Endothelial cell of umbilical vein (primary cell): ENCODE measurements at regions not wholly inside any gene's neighbourhood (a gene's known extent, or its start where the extent isn't known, plus 50 kb on each side); places are given as distances from the start of the nearest gene placed in this dataset.
A peak's percentile ranks its signal among the peaks of the same experiment; 100 is the strongest.

ENCODE experiments used
- BruUV-seq: library from RNA; stranded (reverse); fragments of 400-500 nt; replicated peaks from 2 replicates; lab custom pipeline; 2021; lab: Mats Ljungman, UMichigan
- CTCF ChIA-PET: fragments of 300-600, 350-600 bp; sonication (Branson Sonifier 250); formaldehyde crosslinking; loops from one replicate; lab custom pipeline; 2021; ENCODE audit warnings: antibody characterized with exemption, inconsistent platforms; lab: Charles Lee
- POLR2A ChIA-PET: fragments of 300-600, 350-600 bp; sonication (Branson Sonifier 250); formaldehyde crosslinking; loops from one replicate; lab custom pipeline; 2021; ENCODE audit warnings: antibody characterized with exemption, inconsistent platforms; lab: Charles Lee
- DNase-seq: peaks from one replicate; pipeline ENCODE4 v3.0.0-alpha.2; 2011; ENCODE audit warnings: low read depth, low spot score
- FAIRE-seq: peaks from 2 replicates; lab custom pipeline; 2011; peaks lifted over from hg19 to GRCh38; lab: Jason Lieb, UNC
- H2AFZ ChIP-seq: 2 replicates; pipeline ENCODE4 v1.6.0; 2012; ENCODE audit warnings: low read depth, low read length, control low read depth, inconsistent platforms
- H3K27ac ChIP-seq: 2 replicates; pipeline ENCODE4 v1.5.1; 2011; ENCODE audit warnings: low read depth, mild to moderate bottlenecking, control low read depth, low read length, moderate library complexity; ENCODE audit not compliant: insufficient read depth
- H3K27me3 ChIP-seq, 2 experiments: 2 replicates each; pipeline versions ENCODE4 v1.6.0 to v1.6.1; 2011; ENCODE audit warnings: low read length in 2 of 2, mixed read lengths in 1 of 2; ENCODE audit not compliant: control insufficient read depth in 2 of 2, insufficient read depth in 2 of 2
- H3K36me3 ChIP-seq, 2 experiments: 2 replicates in 1 of 2; 3 replicates in 1 of 2; pipeline ENCODE4 v1.5.1; 2011; ENCODE audit warnings: low read length in 2 of 2, mild to moderate bottlenecking in 1 of 2, moderate library complexity in 1 of 2; ENCODE audit not compliant: control insufficient read depth in 2 of 2, insufficient read depth in 2 of 2; ENCODE audit errors: extremely low read depth in 1 of 2
- H3K4me1 ChIP-seq: 3 replicates; pipeline ENCODE4 v1.5.1; 2011; ENCODE audit warnings: mild to moderate bottlenecking, low read length; ENCODE audit not compliant: control insufficient read depth, insufficient read depth; ENCODE audit errors: extremely low read depth
- H3K4me2 ChIP-seq: 2 replicates; pipeline ENCODE4 v1.6.1; 2011; ENCODE audit warnings: low read length, control low read depth, mixed read lengths; ENCODE audit not compliant: insufficient read depth
- H3K4me3 ChIP-seq, 3 experiments: fragments of 200-600 bp in 1 of 3; sonication (generic), shearing (Covaris generic) in 1 of 3; replicated peaks in 1 of 3; 2 replicates each; pipeline ENCODE4 v1.5.1; 2011 to 2016; ENCODE audit warnings: control low read depth in 3 of 3, low read length in 3 of 3, mild to moderate bottlenecking in 2 of 3, inconsistent platforms in 1 of 3, low read depth in 1 of 3, moderate library complexity in 1 of 3; ENCODE audit not compliant: insufficient read depth in 1 of 3
- H3K79me2 ChIP-seq: 2 replicates; pipeline ENCODE4 v1.6.0; 2012; ENCODE audit warnings: low read length, inconsistent platforms; ENCODE audit not compliant: control insufficient read depth, insufficient read depth
- H3K9ac ChIP-seq: replicated peaks from 2 replicates; pipeline ENCODE3; 2011; ENCODE audit warnings: low read length, control low read depth; ENCODE audit not compliant: insufficient read depth; ENCODE audit errors: extremely low read depth
- H3K9me1 ChIP-seq: replicated peaks from 3 replicates; pipeline ENCODE4 v1.6.0; 2011; ENCODE audit warnings: mild to moderate bottlenecking, low read length; ENCODE audit not compliant: control insufficient read depth, insufficient read depth; ENCODE audit errors: extremely low read depth
- H3K9me3 ChIP-seq: replicated peaks from 2 replicates; pipeline ENCODE4 v1.5.1; 2012; ENCODE audit warnings: low read length, inconsistent platforms; ENCODE audit not compliant: control insufficient read depth, insufficient read depth
- H4K20me1 ChIP-seq: replicated peaks from 2 replicates; pipeline ENCODE3; 2011; ENCODE audit warnings: mild to moderate bottlenecking, low read length; ENCODE audit not compliant: control insufficient read depth, insufficient read depth; ENCODE audit errors: extremely low read depth
- CTCF ChIP-seq, 2 donors: IDR thresholded peaks; 1 replicate in 1 of 2; 2 replicates in 1 of 2; pipeline ENCODE4 v1.5.1; 2011; ENCODE audit warnings: low read length in 2 of 2, mild to moderate bottlenecking in 2 of 2, moderate library complexity in 2 of 2, control low read depth in 1 of 2, inconsistent platforms in 1 of 2, low read depth in 1 of 2; ENCODE audit not compliant: insufficient read depth in 1 of 2; ENCODE audit errors: extremely low read depth in 1 of 2
- EZH2 ChIP-seq: IDR thresholded peaks from 2 replicates; pipeline ENCODE4 v1.6.1; 2012; ENCODE audit warnings: borderline replicate concordance, low read depth, mild to moderate bottlenecking, moderate library complexity, low read length, inconsistent platforms; ENCODE audit not compliant: severe bottlenecking
- FOS ChIP-seq: IDR thresholded peaks from 2 replicates; pipeline ENCODE4 v1.6.1; 2011; ENCODE audit warnings: mild to moderate bottlenecking, low read length, moderate library complexity, borderline replicate concordance; ENCODE audit not compliant: insufficient read depth
- GATA2 ChIP-seq: IDR thresholded peaks from 2 replicates; pipeline ENCODE4 v1.7.0; 2011; ENCODE audit warnings: low read depth, mild to moderate bottlenecking, moderate library complexity, mixed read lengths, low read length; ENCODE audit not compliant: insufficient read length, insufficient read depth
- JUN ChIP-seq: IDR thresholded peaks from 2 replicates; pipeline ENCODE4 v1.6.1; 2011; ENCODE audit warnings: borderline replicate concordance, low read depth; ENCODE audit not compliant: insufficient read length, insufficient read depth
- MAX ChIP-seq: IDR thresholded peaks from 2 replicates; pipeline ENCODE4 v1.6.1; 2011; ENCODE audit not compliant: insufficient read depth, insufficient read length
- MYC ChIP-seq: IDR thresholded peaks from one replicate; pipeline ENCODE4 v1.6.1; 2011; ENCODE audit warnings: mild to moderate bottlenecking, low read depth, low read length
- POLR2A ChIP-seq: IDR thresholded peaks from 2 replicates; pipeline ENCODE4 v1.6.1; 2012; ENCODE audit warnings: low read depth, mild to moderate bottlenecking, control low read depth, low read length
- POLR2AphosphoS5 ChIP-seq: IDR thresholded peaks from 2 replicates; pipeline ENCODE4 v1.6.1; 2012; ENCODE audit warnings: low read depth, mild to moderate bottlenecking, control low read depth, low read length, moderate library complexity; ENCODE audit not compliant: insufficient read depth
- dilution Hi-C: fragments of 300-500 bp; cut with MboI; formaldehyde crosslinking; loops from one replicate; pipeline ENCODE4 v1.15.0; 2019; ENCODE audit warnings: low sequenced_read_pairs; ENCODE audit not compliant: extremely low pct_ligation_motif_present
- intact Hi-C: fragments of 100-400 bp; cut with micrococcal nuclease; formaldehyde crosslinking; loops from one replicate; pipeline ENCODE4 v1.10.0; 2022

GRCh38 chr11:109946322-109946846 lies 146.8 kb upstream of the ZC3H12C start:
- FAIRE-seq (peak; percentile 81), DNase-seq (peak; percentile 97)
- peaks cover 8% of the 10 kb centered on the region for H3K4me1 ChIP-seq
- ChIA-PET POLR2A (no interaction called here), CTCF (interaction anchor here (0.6 to 1.4 kb wide), 8 partner anchors 25 to 489 kb away, joined by 3 to 10 read pairs (median 3); partner anchors contain the start of gene ZC3H12C)
- H2AFZ ChIP-seq, result peak overlapping the region; percentile 60
- dilution Hi-C loops (no loop called here), intact Hi-C loops (loop anchor here (1.0 to 5.0 kb wide), 12 partner anchors 25 to 766 kb away; partner anchors contain the start of gene ARHGAP20)
- H3K9me3 ChIP-seq, result no peaks in the 10 kb centered on the region
- H3K79me2 ChIP-seq, result no peaks in the 10 kb centered on the region
- peak overlapping the region; percentile 80 for H3K4me2 ChIP-seq
- no TSS peak for BruUV-seq
- H3K27ac ChIP-seq, result peak overlapping the region; percentile 95
- no peaks in the 10 kb centered on the region for H3K36me3 ChIP-seq
- H3K9ac ChIP-seq, result peak overlapping the region; percentile 81
- peak; percentile 91 for TF ChIP-seq CTCF (IDR thresholded peaks at IDR 0.05; ENCODE audit: extremely low read depth in 1 of 2, insufficient read depth in 1 of 2, low read depth in 1 of 2, low read length in 2 of 2)
- no peak for TF ChIP-seq POLR2A
- TF ChIP-seq JUN, result peak; percentile 60
- TF ChIP-seq GATA2, result no peak
- TF ChIP-seq FOS, result no peak
- no peak for TF ChIP-seq EZH2
- no peak for TF ChIP-seq MYC
- TF ChIP-seq MAX, result no peak
- peak; percentile 25 for TF ChIP-seq POLR2AphosphoS5
- H4K20me1 ChIP-seq, result no peaks in the 10 kb centered on the region
- H3K4me3 ChIP-seq, result peak overlapping the region in 1 of 3 experiments; percentile 31
- H3K9me1 ChIP-seq, result no peaks in the 10 kb centered on the region
- no peaks in the 10 kb centered on the region for H3K27me3 ChIP-seq
